ENCODE measurements at regions not wholly inside any gene's neighbourhood (a gene's known extent, or its start where the extent isn't known, plus 50 kb on each side); places are given as distances from the start of the nearest gene placed in this dataset.

DNA sequence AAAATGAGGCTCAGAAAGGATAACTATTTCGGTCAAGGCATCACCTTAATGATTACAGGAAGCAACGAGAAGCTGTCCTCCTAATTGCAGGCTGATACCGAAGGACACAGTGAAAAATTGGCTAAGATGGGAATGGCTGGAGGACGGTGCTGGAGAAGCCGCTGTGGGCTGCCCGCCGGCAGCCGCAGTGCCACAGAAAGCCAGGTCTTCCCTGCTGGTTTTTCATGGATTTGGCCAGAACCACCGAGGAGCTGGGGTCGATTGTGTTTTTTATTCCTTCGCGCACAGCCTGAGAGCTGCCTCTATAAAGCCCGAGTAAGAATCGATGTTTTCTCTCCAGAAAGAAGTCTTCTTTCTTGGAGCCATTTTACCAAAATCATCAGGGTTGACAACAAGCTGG is 1484.2 kb downstream of the BRD1 start:
- TF ChIP-seq, protein P1, sequence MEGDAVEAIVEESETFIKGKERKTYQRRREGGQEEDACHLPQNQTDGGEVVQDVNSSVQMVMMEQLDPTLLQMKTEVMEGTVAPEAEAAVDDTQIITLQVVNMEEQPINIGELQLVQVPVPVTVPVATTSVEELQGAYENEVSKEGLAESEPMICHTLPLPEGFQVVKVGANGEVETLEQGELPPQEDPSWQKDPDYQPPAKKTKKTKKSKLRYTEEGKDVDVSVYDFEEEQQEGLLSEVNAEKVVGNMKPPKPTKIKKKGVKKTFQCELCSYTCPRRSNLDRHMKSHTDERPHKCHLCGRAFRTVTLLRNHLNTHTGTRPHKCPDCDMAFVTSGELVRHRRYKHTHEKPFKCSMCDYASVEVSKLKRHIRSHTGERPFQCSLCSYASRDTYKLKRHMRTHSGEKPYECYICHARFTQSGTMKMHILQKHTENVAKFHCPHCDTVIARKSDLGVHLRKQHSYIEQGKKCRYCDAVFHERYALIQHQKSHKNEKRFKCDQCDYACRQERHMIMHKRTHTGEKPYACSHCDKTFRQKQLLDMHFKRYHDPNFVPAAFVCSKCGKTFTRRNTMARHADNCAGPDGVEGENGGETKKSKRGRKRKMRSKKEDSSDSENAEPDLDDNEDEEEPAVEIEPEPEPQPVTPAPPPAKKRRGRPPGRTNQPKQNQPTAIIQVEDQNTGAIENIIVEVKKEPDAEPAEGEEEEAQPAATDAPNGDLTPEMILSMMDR (IDR thresholded peaks at IDR 0.05), result no peak
- DNase-seq (ENCODE audit: low spot score), result no peak
- H3K4me3 ChIP-seq, result no peak overlapping the region

DNA sequence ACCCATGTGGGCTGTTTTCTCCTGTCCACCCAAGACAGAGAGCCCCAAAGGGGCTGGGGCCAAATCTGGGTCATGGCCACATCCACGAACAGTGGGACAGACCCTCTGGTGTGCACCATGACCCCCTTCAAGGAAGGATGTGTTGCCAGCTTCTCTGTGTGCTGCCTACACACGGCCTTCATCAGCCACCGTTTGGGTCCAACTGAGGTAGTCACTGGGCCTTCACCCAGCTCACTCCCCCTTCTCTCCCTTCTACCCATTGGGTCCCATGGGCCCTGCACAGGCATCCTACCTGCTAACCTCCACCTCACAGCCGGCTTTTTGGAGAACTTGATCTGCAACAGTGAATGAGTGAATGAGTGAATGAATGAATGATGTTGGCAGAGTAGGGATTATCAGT is 1484.9 kb downstream of the BRD1 start:
- no peak for DNase-seq (ENCODE audit: low spot score)
- Histone ChIP-seq H3K4me3 (no peak overlapping the region), H3K27ac (no peak overlapping the region)
- TF ChIP-seq, protein P1 (IDR thresholded peaks at IDR 0.05), result no peak

More for the DNA sequence above, 1484.2 kb downstream of the BRD1 start:
- no peak overlapping the region for H3K27ac ChIP-seq

DNA sequence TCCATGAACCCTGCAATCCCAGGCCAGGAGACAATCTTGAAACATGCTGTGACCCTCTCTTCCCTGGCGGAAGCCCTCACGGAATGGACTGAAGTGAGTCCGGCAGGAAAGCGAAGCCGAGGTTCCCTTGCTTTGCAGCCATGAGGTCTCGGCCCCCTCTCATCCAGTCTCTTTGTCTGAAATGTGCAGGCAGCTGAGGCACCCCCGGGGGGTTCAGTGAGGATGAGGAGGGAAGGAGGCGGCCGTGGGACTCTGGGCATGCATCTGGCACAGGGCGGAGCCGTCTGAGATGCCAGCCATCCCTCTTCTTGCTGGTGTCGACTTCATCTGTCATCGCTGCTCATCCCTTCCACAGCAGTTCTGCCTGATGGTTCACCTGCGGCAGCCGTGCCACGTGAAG is 1485.7 kb downstream of the BRD1 start:
- no peak overlapping the region for H3K27ac ChIP-seq
- DNase-seq (ENCODE audit: low spot score), result no peak
- no peak overlapping the region for H3K4me3 ChIP-seq
- TF ChIP-seq, protein P1 (IDR thresholded peaks at IDR 0.05), result no peak

DNA sequence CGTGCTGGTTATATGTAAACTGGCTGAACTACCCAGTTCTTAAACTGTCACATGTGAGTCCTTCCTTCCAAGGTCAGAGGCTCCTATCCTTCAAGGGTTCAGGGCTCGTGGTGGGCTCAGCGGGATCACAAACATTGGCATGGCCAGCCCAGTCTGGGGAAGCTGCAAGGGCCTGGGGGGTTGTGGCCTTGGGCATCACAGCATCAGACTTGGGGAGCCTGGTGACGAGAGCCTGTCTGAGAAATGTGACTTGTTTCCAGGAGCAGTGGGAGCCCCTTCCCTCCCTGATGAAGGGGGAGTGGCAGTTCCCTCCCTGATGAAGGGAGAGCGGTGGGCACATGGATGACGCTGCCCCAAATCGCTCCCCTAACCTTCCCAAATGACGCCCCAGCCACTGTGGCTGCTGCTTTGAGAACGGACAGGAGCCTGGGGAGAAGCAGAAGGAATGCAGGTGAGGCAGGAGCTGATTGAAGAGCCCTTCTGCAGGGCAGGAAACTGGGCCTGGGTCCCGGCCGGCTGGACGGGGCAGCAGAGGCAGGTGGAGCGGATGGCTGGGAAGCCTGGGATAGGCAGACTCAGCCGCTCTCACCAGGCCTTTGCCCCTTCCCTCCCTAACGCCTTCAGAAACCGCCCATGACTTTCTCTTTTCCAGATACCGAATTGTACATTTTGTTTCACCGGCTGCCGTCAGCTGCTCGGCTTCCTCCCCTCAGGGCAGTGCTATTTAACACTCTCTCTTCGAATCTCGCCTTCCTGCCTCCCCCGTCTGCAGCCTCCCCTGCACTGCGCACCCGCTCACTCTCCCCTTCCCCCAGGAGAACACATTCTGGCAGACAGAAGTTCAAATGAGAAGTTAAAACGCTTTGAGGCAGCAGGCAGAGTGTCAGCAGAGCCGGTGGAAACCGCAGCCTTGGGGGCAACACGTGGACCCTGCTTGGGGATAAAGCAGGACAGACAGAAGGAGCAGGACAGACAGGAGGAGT is 1486.7 kb downstream of the BRD1 start:
- H3K27ac ChIP-seq, result no peak overlapping the region
- TF ChIP-seq, protein P1 (IDR thresholded peaks at IDR 0.05), result no peak
- no peak for DNase-seq (ENCODE audit: low spot score)
- H3K4me3 ChIP-seq, result no peak overlapping the region

DNA sequence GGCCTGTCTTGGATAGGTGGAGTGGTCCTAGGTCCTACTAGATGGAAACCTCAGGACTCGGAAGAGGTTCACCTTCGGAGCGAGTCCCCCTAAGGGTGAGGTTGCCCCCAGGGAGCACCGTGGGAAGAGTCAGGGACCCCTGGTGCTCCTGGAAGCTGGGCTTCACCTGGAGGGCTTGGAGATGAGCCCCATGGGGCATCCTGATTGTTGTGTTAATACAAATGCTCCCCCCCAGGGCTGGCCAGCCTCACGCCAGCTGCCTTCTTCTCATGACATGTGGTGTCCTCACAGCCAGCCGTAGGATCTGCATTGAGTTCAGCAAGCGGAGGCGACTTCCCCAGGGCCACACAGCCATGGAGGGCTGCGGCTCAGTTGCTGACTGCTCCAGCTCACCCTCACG is 1487.5 kb downstream of the BRD1 start:
- TF ChIP-seq, protein P1 (IDR thresholded peaks at IDR 0.05), result no peak
- no peak overlapping the region for H3K27ac ChIP-seq
- no peak overlapping the region for H3K4me3 ChIP-seq
- DNase-seq (ENCODE audit: low spot score), result no peak

DNA sequence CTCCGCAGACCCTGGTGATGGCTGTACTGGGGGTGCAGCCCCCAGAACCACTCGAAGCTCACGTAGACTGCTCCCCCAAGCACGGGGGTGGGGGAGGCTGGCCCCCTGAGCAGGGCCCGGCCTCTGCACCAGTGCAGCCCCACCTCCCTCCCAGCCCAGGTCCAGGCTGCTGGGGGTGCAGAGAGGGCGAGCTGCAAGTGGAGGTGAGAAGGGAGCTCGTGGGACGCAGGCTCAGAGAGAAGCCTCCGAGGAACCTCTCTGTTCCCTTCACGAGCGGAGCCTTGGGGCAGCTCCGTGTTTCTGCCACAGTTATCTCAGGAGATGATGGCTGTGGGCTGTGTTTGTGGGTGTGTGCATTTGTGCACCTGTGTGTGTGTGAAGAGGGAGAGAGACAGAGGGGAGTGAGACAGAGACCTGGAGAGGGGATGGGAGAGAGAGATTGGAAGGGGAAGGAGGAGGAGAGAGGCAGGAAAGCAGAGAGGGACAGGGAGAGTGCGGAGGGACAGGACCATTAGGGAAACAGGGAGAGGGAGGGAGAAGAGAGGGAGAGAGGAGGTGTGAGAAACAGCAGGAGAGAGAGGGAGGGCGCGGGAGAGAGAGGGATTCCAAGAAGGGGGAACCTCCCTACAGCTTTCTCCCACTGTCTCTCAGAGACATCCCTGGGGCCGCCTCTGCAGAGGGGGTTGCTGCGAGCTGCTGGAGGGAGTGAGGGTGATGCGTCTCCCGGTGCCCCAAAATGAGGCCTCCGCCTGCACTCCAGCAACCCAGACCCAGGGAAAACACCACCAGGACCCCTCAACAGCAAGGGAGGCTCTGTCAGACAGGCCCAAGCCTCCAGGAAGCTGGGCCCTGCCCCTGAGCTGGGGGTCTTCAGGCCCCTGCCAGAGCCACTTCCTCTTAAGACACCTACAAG is 1488.6 kb downstream of the BRD1 start:
- Histone ChIP-seq H3K4me3 (no peak overlapping the region), H3K27ac (no peak overlapping the region)
- TF ChIP-seq, protein P1 (IDR thresholded peaks at IDR 0.05), result no peak
- no peak for DNase-seq (ENCODE audit: low spot score)
